ENCODE measurements at regions not wholly inside any gene's neighbourhood (a gene's known extent, or its start where the extent isn't known, plus 50 kb on each side); places are given as distances from the start of the nearest gene placed in this dataset.
A peak's percentile ranks its signal among the peaks of the same experiment; 100 is the strongest.

DNA sequence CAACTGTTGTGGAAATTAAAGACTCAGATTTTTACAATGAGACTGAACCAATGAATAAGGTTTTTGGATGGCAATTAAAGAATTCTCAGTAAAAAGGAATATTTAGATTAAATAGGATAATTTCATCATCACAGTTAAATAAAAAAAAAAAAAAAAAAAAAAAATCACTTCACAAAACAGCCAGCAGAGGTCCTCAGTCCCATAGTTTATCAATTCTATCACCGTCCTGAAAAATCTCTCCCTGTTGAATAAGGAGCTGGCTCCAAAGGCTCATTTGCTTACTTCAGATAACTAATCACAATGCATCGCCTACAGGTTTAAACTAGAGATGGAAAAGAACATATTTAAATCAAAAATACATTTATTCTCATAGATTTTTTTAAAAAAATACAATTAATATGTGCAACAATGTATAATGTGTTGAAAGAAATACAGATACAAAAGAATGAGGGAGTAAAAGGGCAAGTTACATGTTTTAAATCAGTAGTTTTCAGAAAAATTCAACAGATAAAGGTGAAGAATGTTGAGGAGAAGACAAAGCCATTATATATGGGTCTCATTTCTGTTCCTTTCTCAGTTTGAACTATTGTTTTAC, 175.8 kb upstream of the CHD1 start (continued):
- no peak for TF ChIP-seq ZBTB33 (IDR thresholded peaks at IDR 0.05; ENCODE audit: extremely low read depth, insufficient replicate concordance, low read length)
- TF ChIP-seq RAD21 (IDR thresholded peaks at IDR 0.05; ENCODE audit: low read depth), result peak; percentile 71
- no peak for TF ChIP-seq CBX3 (IDR thresholded peaks at IDR 0.05; ENCODE audit: low read depth)

- Histone ChIP-seq H2AFZ (ENCODE audit: low read depth, low read length, poor library complexity, severe bottlenecking) (no peak overlapping the region), H3K9me3 (ENCODE audit: control insufficient read depth in 1 of 2, insufficient read depth in 1 of 2, low read depth in 1 of 2, low read length in 2 of 2) (no peaks in the 10 kb centered on the region), H3K4me3 (replicated peaks in 1 of 2; ENCODE audit: low read depth in 1 of 2, low read length in 2 of 2) (no peak overlapping the region), H3K27me3 (ENCODE audit: insufficient read depth, low read length) (0 out of 2 replicates have a peak, but pooled peaks cover 6% of the 10 kb centered on the region), H3K9ac (ENCODE audit: low read length) (no peak overlapping the region), H3K4me1 (ENCODE audit: control insufficient read depth in 1 of 2, insufficient read depth in 2 of 2, low read length in 2 of 2) (no peaks in the 10 kb centered on the region), H3K4me2 (ENCODE audit: low read length) (no peak overlapping the region), H3K9me2 (ENCODE audit: insufficient read depth) (no peaks in the 10 kb centered on the region), H3K36me3 (ENCODE audit: control insufficient read depth in 1 of 2, insufficient read depth in 2 of 2, low read length in 2 of 2) (no peaks in the 10 kb centered on the region), H3K79me2 (ENCODE audit: insufficient read depth, low read length) (no peaks in the 10 kb centered on the region), H4K20me1 (ENCODE audit: insufficient read depth) (no peaks in the 10 kb centered on the region), H3K27ac (ENCODE audit: low read depth, low read length) (no peak overlapping the region)
- TF ChIP-seq ZNF274 (IDR thresholded peaks at IDR 0.05; ENCODE audit: low read depth, low read length) (no peak), EZH2phosphoT487 (IDR thresholded peaks at IDR 0.05; ENCODE audit: borderline replicate concordance) (no peak), YY1 (IDR thresholded peaks at IDR 0.05; ENCODE audit: extremely low read depth, insufficient replicate concordance, low read depth, low read length) (no peak), MAX (IDR thresholded peaks at IDR 0.05) (no peak), JUND (IDR thresholded peaks at IDR 0.05) (no peak), CBX3 (IDR thresholded peaks at IDR 0.05; ENCODE audit: low read depth) (no peak), RAD21 (IDR thresholded peaks at IDR 0.05; ENCODE audit: low read depth) (no peak), SRF (IDR thresholded peaks at IDR 0.05; ENCODE audit: low read depth) (no peak), SP1 (IDR thresholded peaks at IDR 0.05; ENCODE audit: low read depth) (no peak), ZFX (IDR thresholded peaks at IDR 0.05) (no peak), TCF7L2 (IDR thresholded peaks at IDR 0.05; ENCODE audit: borderline replicate concordance, extremely low read depth, insufficient read depth, insufficient read length) (no peak), EGR1 (IDR thresholded peaks at IDR 0.05; ENCODE audit: low read depth) (no peak), ATF3 (IDR thresholded peaks at IDR 0.05) (no peak)
- TF ChIP-seq, protein P1, sequence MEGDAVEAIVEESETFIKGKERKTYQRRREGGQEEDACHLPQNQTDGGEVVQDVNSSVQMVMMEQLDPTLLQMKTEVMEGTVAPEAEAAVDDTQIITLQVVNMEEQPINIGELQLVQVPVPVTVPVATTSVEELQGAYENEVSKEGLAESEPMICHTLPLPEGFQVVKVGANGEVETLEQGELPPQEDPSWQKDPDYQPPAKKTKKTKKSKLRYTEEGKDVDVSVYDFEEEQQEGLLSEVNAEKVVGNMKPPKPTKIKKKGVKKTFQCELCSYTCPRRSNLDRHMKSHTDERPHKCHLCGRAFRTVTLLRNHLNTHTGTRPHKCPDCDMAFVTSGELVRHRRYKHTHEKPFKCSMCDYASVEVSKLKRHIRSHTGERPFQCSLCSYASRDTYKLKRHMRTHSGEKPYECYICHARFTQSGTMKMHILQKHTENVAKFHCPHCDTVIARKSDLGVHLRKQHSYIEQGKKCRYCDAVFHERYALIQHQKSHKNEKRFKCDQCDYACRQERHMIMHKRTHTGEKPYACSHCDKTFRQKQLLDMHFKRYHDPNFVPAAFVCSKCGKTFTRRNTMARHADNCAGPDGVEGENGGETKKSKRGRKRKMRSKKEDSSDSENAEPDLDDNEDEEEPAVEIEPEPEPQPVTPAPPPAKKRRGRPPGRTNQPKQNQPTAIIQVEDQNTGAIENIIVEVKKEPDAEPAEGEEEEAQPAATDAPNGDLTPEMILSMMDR (IDR thresholded peaks at IDR 0.05 in 2 of 3, conservative IDR thresholded peaks at IDR 0.05 in 1 of 3; ENCODE audit: borderline replicate concordance in 1 of 3, insufficient read depth in 1 of 3, low read depth in 2 of 3, low read length in 2 of 3), result no peak
- TF ChIP-seq, protein P2, sequence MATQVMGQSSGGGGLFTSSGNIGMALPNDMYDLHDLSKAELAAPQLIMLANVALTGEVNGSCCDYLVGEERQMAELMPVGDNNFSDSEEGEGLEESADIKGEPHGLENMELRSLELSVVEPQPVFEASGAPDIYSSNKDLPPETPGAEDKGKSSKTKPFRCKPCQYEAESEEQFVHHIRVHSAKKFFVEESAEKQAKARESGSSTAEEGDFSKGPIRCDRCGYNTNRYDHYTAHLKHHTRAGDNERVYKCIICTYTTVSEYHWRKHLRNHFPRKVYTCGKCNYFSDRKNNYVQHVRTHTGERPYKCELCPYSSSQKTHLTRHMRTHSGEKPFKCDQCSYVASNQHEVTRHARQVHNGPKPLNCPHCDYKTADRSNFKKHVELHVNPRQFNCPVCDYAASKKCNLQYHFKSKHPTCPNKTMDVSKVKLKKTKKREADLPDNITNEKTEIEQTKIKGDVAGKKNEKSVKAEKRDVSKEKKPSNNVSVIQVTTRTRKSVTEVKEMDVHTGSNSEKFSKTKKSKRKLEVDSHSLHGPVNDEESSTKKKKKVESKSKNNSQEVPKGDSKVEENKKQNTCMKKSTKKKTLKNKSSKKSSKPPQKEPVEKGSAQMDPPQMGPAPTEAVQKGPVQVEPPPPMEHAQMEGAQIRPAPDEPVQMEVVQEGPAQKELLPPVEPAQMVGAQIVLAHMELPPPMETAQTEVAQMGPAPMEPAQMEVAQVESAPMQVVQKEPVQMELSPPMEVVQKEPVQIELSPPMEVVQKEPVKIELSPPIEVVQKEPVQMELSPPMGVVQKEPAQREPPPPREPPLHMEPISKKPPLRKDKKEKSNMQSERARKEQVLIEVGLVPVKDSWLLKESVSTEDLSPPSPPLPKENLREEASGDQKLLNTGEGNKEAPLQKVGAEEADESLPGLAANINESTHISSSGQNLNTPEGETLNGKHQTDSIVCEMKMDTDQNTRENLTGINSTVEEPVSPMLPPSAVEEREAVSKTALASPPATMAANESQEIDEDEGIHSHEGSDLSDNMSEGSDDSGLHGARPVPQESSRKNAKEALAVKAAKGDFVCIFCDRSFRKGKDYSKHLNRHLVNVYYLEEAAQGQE (IDR thresholded peaks at IDR 0.05; ENCODE audit: low read depth), result no peak
- no peak for DNase-seq (ENCODE audit: low read depth, low spot score)
- POLR2A ChIA-PET, result no interaction called here
- no peak for ATAC-seq
- RAD21 ChIA-PET (ENCODE audit: low non-redundant PET in 1 of 2, low total read pairs in 2 of 2, uncharacterized antibody in 2 of 2, unreplicated experiment in 2 of 2), result no interaction called here
- no TSS peak for BruUV-seq (replicated peaks)
- intact Hi-C loops (cut with micrococcal nuclease), result loop anchor here (10.0 kb wide), 1 partner anchor 1673 kb away; no protein-coding TSS in a partner anchor
- CTCF ChIA-PET, result no interaction called here
These were observed 173.4 kb upstream of the CHD1 start for GRCh38 chr5:99102073-99102697.
